ENCODE measurements at regions not wholly inside any gene's neighbourhood (a gene's known extent, or its start where the extent isn't known, plus 50 kb on each side); places are given as distances from the start of the nearest gene placed in this dataset.

DNA sequence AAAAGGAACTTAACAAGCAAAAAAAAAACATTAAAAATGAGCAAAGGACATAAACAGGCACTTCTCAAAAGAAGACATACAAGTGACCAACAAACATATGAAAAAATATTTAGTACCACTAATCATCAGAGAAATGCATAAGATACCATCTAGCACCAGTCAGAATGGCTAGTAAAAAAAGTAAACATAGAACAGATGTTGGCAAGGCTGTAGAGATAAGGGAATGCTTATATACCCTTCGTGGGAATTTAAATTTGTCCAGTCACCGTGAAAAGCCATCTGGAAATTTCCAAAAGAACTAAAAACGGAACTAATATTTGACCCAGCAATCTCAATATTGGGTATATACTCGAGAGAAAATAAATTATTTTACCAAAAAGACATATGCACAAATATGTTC is 1751.3 kb upstream of the LRRTM1 start:
- no peak for TF ChIP-seq CTCF (IDR thresholded peaks at IDR 0.05)
- TF ChIP-seq POLR2AphosphoS5 (IDR thresholded peaks at IDR 0.05; ENCODE audit: low read depth, low read length): no peak
- TF ChIP-seq SIN3A (IDR thresholded peaks at IDR 0.05; ENCODE audit: borderline replicate concordance, insufficient read depth, low read depth, low read length): no peak
- TF ChIP-seq, protein P1, sequence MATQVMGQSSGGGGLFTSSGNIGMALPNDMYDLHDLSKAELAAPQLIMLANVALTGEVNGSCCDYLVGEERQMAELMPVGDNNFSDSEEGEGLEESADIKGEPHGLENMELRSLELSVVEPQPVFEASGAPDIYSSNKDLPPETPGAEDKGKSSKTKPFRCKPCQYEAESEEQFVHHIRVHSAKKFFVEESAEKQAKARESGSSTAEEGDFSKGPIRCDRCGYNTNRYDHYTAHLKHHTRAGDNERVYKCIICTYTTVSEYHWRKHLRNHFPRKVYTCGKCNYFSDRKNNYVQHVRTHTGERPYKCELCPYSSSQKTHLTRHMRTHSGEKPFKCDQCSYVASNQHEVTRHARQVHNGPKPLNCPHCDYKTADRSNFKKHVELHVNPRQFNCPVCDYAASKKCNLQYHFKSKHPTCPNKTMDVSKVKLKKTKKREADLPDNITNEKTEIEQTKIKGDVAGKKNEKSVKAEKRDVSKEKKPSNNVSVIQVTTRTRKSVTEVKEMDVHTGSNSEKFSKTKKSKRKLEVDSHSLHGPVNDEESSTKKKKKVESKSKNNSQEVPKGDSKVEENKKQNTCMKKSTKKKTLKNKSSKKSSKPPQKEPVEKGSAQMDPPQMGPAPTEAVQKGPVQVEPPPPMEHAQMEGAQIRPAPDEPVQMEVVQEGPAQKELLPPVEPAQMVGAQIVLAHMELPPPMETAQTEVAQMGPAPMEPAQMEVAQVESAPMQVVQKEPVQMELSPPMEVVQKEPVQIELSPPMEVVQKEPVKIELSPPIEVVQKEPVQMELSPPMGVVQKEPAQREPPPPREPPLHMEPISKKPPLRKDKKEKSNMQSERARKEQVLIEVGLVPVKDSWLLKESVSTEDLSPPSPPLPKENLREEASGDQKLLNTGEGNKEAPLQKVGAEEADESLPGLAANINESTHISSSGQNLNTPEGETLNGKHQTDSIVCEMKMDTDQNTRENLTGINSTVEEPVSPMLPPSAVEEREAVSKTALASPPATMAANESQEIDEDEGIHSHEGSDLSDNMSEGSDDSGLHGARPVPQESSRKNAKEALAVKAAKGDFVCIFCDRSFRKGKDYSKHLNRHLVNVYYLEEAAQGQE (IDR thresholded peaks at IDR 0.05; ENCODE audit: insufficient read depth in 1 of 2, low read depth in 2 of 2, low read length in 1 of 2): no peak

All from Panc1 (cell line).